CD4-positive, CD25-positive, alpha-beta regulatory T cell (primary cell): ENCODE measurements at regions not wholly inside any gene's neighbourhood (a gene's known extent, or its start where the extent isn't known, plus 50 kb on each side); places are given as distances from the start of the nearest gene placed in this dataset.

Experiments
- ATAC-seq, 2 donors: fragments of 150-1000 bp; cut with Tn5 transposase; one replicate each; pipeline ENCODE4 v1.10.0; 2021; ENCODE audit warnings: low read depth in 2 of 2, moderate number of reproducible peaks in 2 of 2, moderate library complexity in 1 of 2
- DNase-seq, 3 donors: peaks; one replicate each; pipeline versions ENCODE4 v3.0.0 to v3.0.0-alpha.2; 2012 to 2022; ENCODE audit warnings: mixed read lengths in 1 of 3
- H3K27ac ChIP-seq: one replicate; pipeline ENCODE4 v1.7.0; 2013; ENCODE audit warnings: mild to moderate bottlenecking, low read length; ENCODE audit not compliant: insufficient read depth, poor library complexity, severe bottlenecking
- H3K27me3 ChIP-seq: one replicate; pipeline ENCODE4 v1.7.0; 2013; ENCODE audit warnings: low read length; ENCODE audit not compliant: control insufficient read depth, insufficient read depth
- H3K36me3 ChIP-seq: one replicate; pipeline ENCODE4 v1.7.0; 2013; ENCODE audit warnings: mild to moderate bottlenecking, low read length, moderate library complexity; ENCODE audit not compliant: control insufficient read depth, insufficient read depth
- H3K4me1 ChIP-seq: 2 replicates; pipeline ENCODE4 v1.7.0; 2013; ENCODE audit warnings: mild to moderate bottlenecking, low read length; ENCODE audit not compliant: insufficient read depth, control insufficient read depth, poor library complexity, severe bottlenecking
- H3K4me3 ChIP-seq: one replicate; pipeline ENCODE4 v1.7.0; 2013; ENCODE audit warnings: low read depth, mild to moderate bottlenecking, low read length, moderate library complexity
- H3K9me3 ChIP-seq, 2 experiments: 1 replicate in 1 of 2; 2 replicates in 1 of 2; pipeline ENCODE4 v1.7.0; 2013; ENCODE audit warnings: low read length in 2 of 2, mild to moderate bottlenecking in 1 of 2, moderate library complexity in 1 of 2; ENCODE audit not compliant: control insufficient read depth in 2 of 2
- H3K27ac Mint-ChIP-seq, 3 donors: one replicate each; pipeline ENCODE4 v1.8.0; 2020 to 2022; ENCODE audit warnings: mild to moderate bottlenecking in 3 of 3, mixed read lengths in 3 of 3, moderate library complexity in 2 of 3
- H3K27me3 Mint-ChIP-seq: one replicate; pipeline ENCODE4 v1.8.0; 2022; ENCODE audit warnings: mild to moderate bottlenecking, mixed read lengths
- H3K36me3 Mint-ChIP-seq: one replicate; pipeline ENCODE4 v1.8.0; 2020; ENCODE audit warnings: mixed read lengths
- H3K4me1 Mint-ChIP-seq, 4 donors: one replicate each; pipeline ENCODE4 v1.8.0; 2020 to 2022; ENCODE audit warnings: mixed read lengths in 4 of 4, mild to moderate bottlenecking in 1 of 4
- H3K4me3 Mint-ChIP-seq, 4 donors: one replicate each; pipeline ENCODE4 v1.8.0; 2020 to 2022; ENCODE audit warnings: mild to moderate bottlenecking in 4 of 4, mixed read lengths in 4 of 4, moderate library complexity in 3 of 4
- H3K9me3 Mint-ChIP-seq, 7 donors: one replicate each; pipeline ENCODE4 v1.8.0; 2020 to 2022; ENCODE audit warnings: mixed read lengths in 7 of 7, mild to moderate bottlenecking in 3 of 7, moderate library complexity in 2 of 7

- Mint-ChIP-seq H3K27ac (peak overlapping the region in 1 of 3 donors; percentile 10), H3K9me3 (peaks cover 0 to 5% (median 0%) of the 10 kb centered on the region in 7 donors), H3K4me1 (no peaks in the 10 kb centered on the region), H3K36me3 (no peaks in the 10 kb centered on the region), H3K4me3 (no peak overlapping the region), H3K27me3 (peaks cover 9% of the 10 kb centered on the region)
- Histone ChIP-seq H3K4me1 (no peaks in the 10 kb centered on the region), H3K36me3 (no peaks in the 10 kb centered on the region), H3K27ac (no peak overlapping the region), H3K4me3 (no peak overlapping the region), H3K27me3 (no peaks in the 10 kb centered on the region), H3K9me3 (no peaks in the 10 kb centered on the region)
- DNase-seq (no peak), ATAC-seq (no peak)
These were observed 204.9 kb upstream of the PLET1 start for GRCh38 chr11:112465433-112466024.

- Mint-ChIP-seq H3K27ac (no peak overlapping the region), H3K36me3 (no peaks in the 10 kb centered on the region), H3K4me1 (no peaks in the 10 kb centered on the region), H3K4me3 (no peak overlapping the region), H3K27me3 (peaks cover 9% of the 10 kb centered on the region), H3K9me3 (peaks cover 0 to 5% (median 0%) of the 10 kb centered on the region in 7 donors)
- Histone ChIP-seq H3K9me3 (no peaks in the 10 kb centered on the region), H3K27ac (no peak overlapping the region), H3K27me3 (no peaks in the 10 kb centered on the region), H3K36me3 (no peaks in the 10 kb centered on the region), H3K4me3 (no peak overlapping the region), H3K4me1 (no peaks in the 10 kb centered on the region)
- ATAC-seq (no peak), DNase-seq (no peak)
These were observed 207.1 kb upstream of the PLET1 start for GRCh38 chr11:112467721-112468120.

GRCh38 chr11:112469376-112469775 lies 208.7 kb upstream of the PLET1 start:
- no peak overlapping the region for H3K27ac ChIP-seq
- H3K9me3 Mint-ChIP-seq = peaks cover 0 to 3% (median 0%) of the 10 kb centered on the region in 7 donors
- no peak for DNase-seq
- H3K4me3 Mint-ChIP-seq = no peak overlapping the region
- H3K4me1 ChIP-seq = no peaks in the 10 kb centered on the region
- no peaks in the 10 kb centered on the region for H3K9me3 ChIP-seq
- H3K27me3 ChIP-seq = no peaks in the 10 kb centered on the region
- peaks cover 9% of the 10 kb centered on the region for H3K27me3 Mint-ChIP-seq
- no peaks in the 10 kb centered on the region for H3K36me3 ChIP-seq
- H3K36me3 Mint-ChIP-seq = no peaks in the 10 kb centered on the region
- H3K4me1 Mint-ChIP-seq = no peaks in the 10 kb centered on the region
- H3K27ac Mint-ChIP-seq = no peak overlapping the region
- ATAC-seq = no peak
- no peak overlapping the region for H3K4me3 ChIP-seq

- H3K27me3 ChIP-seq = no peaks in the 10 kb centered on the region
- H3K4me3 ChIP-seq = no peak overlapping the region
- no peak overlapping the region for H3K27ac ChIP-seq
- no peaks in the 10 kb centered on the region for H3K4me1 ChIP-seq
- no peak for DNase-seq
- Mint-ChIP-seq H3K36me3 (no peaks in the 10 kb centered on the region), H3K4me1 (no peaks in the 10 kb centered on the region), H3K27ac (no peak overlapping the region), H3K9me3 (peaks cover 0 to 2% (median 0%) of the 10 kb centered on the region in 7 donors), H3K27me3 (peaks cover 9% of the 10 kb centered on the region), H3K4me3 (no peak overlapping the region)
- H3K9me3 ChIP-seq = no peaks in the 10 kb centered on the region
- ATAC-seq = no peak
- no peaks in the 10 kb centered on the region for H3K36me3 ChIP-seq
These were observed 209.7 kb upstream of the PLET1 start for GRCh38 chr11:112470355-112470754.

- no peaks in the 10 kb centered on the region for H3K36me3 ChIP-seq
- H3K4me3 ChIP-seq = no peak overlapping the region
- no peak overlapping the region for H3K27ac ChIP-seq
- no peak for DNase-seq
- Mint-ChIP-seq H3K4me1 (no peaks in the 10 kb centered on the region), H3K27ac (no peak overlapping the region), H3K4me3 (no peak overlapping the region), H3K27me3 (peaks cover 9% of the 10 kb centered on the region), H3K9me3 (peaks cover 0 to 2% (median 0%) of the 10 kb centered on the region in 7 donors), H3K36me3 (no peaks in the 10 kb centered on the region)
- no peaks in the 10 kb centered on the region for H3K4me1 ChIP-seq
- no peaks in the 10 kb centered on the region for H3K27me3 ChIP-seq
- ATAC-seq = no peak
- H3K9me3 ChIP-seq = no peaks in the 10 kb centered on the region
These were observed 211.1 kb upstream of the PLET1 start for GRCh38 chr11:112471731-112472130.

GRCh38 chr11:112477152-112477551 lies 216.5 kb upstream of the PLET1 start:
- DNase-seq = no peak
- no peaks in the 10 kb centered on the region for H3K4me1 ChIP-seq
- H3K4me3 ChIP-seq = no peak overlapping the region
- Mint-ChIP-seq H3K9me3 (peaks cover 0 to 3% (median 0%) of the 10 kb centered on the region in 7 donors), H3K27me3 (no peaks in the 10 kb centered on the region), H3K4me3 (no peak overlapping the region), H3K36me3 (no peaks in the 10 kb centered on the region), H3K27ac (peak overlapping the region in 1 of 3 donors; percentile 2), H3K4me1 (no peaks in the 10 kb centered on the region)
- H3K27ac ChIP-seq = no peak overlapping the region
- ATAC-seq = no peak
- no peaks in the 10 kb centered on the region for H3K36me3 ChIP-seq
- H3K27me3 ChIP-seq = no peaks in the 10 kb centered on the region
- H3K9me3 ChIP-seq = no peaks in the 10 kb centered on the region

- H3K4me3 ChIP-seq = no peak overlapping the region
- ATAC-seq (no peak), DNase-seq (no peak)
- Mint-ChIP-seq H3K4me1 (no peaks in the 10 kb centered on the region), H3K36me3 (no peaks in the 10 kb centered on the region), H3K27me3 (no peaks in the 10 kb centered on the region), H3K27ac (no peak overlapping the region), H3K4me3 (no peak overlapping the region), H3K9me3 (peaks cover 0 to 3% (median 0%) of the 10 kb centered on the region in 7 donors)
- no peaks in the 10 kb centered on the region for H3K9me3 ChIP-seq
- H3K27ac ChIP-seq = no peak overlapping the region
- no peaks in the 10 kb centered on the region for H3K36me3 ChIP-seq
- no peaks in the 10 kb centered on the region for H3K27me3 ChIP-seq
- no peaks in the 10 kb centered on the region for H3K4me1 ChIP-seq
These were observed 217.1 kb upstream of the PLET1 start for GRCh38 chr11:112477581-112478317.

- no peaks in the 10 kb centered on the region for H3K36me3 ChIP-seq
- Mint-ChIP-seq H3K9me3 (peaks cover 0 to 3% (median 0%) of the 10 kb centered on the region in 7 donors), H3K4me1 (no peaks in the 10 kb centered on the region), H3K4me3 (no peak overlapping the region), H3K27me3 (no peaks in the 10 kb centered on the region), H3K36me3 (no peaks in the 10 kb centered on the region), H3K27ac (no peak overlapping the region)
- no peaks in the 10 kb centered on the region for H3K9me3 ChIP-seq
- ATAC-seq (no peak), DNase-seq (no peak)
- H3K4me3 ChIP-seq = no peak overlapping the region
- no peaks in the 10 kb centered on the region for H3K27me3 ChIP-seq
- no peaks in the 10 kb centered on the region for H3K4me1 ChIP-seq
- H3K27ac ChIP-seq = no peak overlapping the region
These were observed 218.1 kb upstream of the PLET1 start for GRCh38 chr11:112478806-112479205.
